Gastroesophageal sphincter (tissue), 4 donors: ENCODE measurements at regions not wholly inside any gene's neighbourhood (a gene's known extent, or its start where the extent isn't known, plus 50 kb on each side); places are given as distances from the start of the nearest gene placed in this dataset.

ENCODE experiments used
- ATAC-seq: fragments of 150-250 bp; one replicate; pipeline ENCODE4 v1.9.1; 2016; ENCODE audit warnings: mild to moderate bottlenecking, moderate library complexity
- H3K27ac ChIP-seq, 4 donors: fragments of 200-600 bp; sonication (generic) in 3 of 4; 1 replicate in 3 of 4; 2 replicates in 1 of 4; pipeline ENCODE4 v1.5.1; 2016 to 2019
- H3K27me3 ChIP-seq: fragments of 200-600 bp; sonication (generic); one replicate; pipeline ENCODE4 v1.5.1; 2019
- H3K36me3 ChIP-seq, 2 donors: fragments of 200-600 bp; sonication (generic); one replicate each; pipeline ENCODE4 v1.5.1; 2019; ENCODE audit warnings: control low read depth in 1 of 2
- H3K4me1 ChIP-seq, 3 donors: fragments of 200-600 bp; sonication (generic); 1 replicate in 2 of 3; 2 replicates in 1 of 3; pipeline ENCODE4 v1.5.1; 2016 to 2019; ENCODE audit warnings: control low read depth in 2 of 3
- H3K4me3 ChIP-seq, 2 donors: fragments of 200-600 bp; sonication (generic); one replicate each; pipeline ENCODE4 v1.5.1; 2019; ENCODE audit warnings: mild to moderate bottlenecking in 1 of 2, moderate library complexity in 1 of 2
- H3K9me3 ChIP-seq, 3 donors: fragments of 200-600 bp; sonication (generic); one replicate each; pipeline ENCODE4 v1.5.1; 2017 to 2019; ENCODE audit warnings: control low read depth in 2 of 3
- CTCF ChIP-seq, 4 experiments: fragments of 200-600 bp in 2 of 4; fragments of 450-650 bp in 2 of 4; sonication (generic) in 1 of 4; IDR thresholded peaks; one replicate each; pipeline ENCODE4 v1.5.1; 2017 to 2019; ENCODE audit warnings: antibody characterized with exemption in 4 of 4, mild to moderate bottlenecking in 2 of 4, moderate library complexity in 2 of 4
- EP300 ChIP-seq: sonication (generic); formaldehyde crosslinking; IDR thresholded peaks from one replicate; pipeline ENCODE4 v1.6.1; 2017; ENCODE audit warnings: antibody characterized with exemption, mild to moderate bottlenecking
- POLR2A ChIP-seq, 2 donors: fragments of 450-650 bp; IDR thresholded peaks; one replicate each; pipeline ENCODE4 v1.6.1; 2017; ENCODE audit warnings: antibody characterized with exemption in 2 of 2, mild to moderate bottlenecking in 2 of 2, moderate library complexity in 1 of 2
- POLR2AphosphoS5 ChIP-seq: sonication (generic); formaldehyde crosslinking; IDR thresholded peaks from one replicate; pipeline ENCODE4 v1.6.1; 2017; ENCODE audit warnings: antibody characterized with exemption
- WGBS, 2 donors: methylation state at CpG; one replicate each; pipeline ENCODE4 v1.1.5; 2018; ENCODE audit warnings: low coverage in 1 of 2; 5-methylcytosine and 5-hydroxymethylcytosine counted together

GRCh38 chr14:76576047-76576741, 185.1 kb upstream of the VASH1 start:
- Histone ChIP-seq H3K27me3 (peaks cover 42% of the 10 kb centered on the region), H3K4me3 (no peak overlapping the region), H3K27ac (no peak overlapping the region), H3K9me3 (peaks cover 0 to 8% (median 0%) of the 10 kb centered on the region in 3 donors), H3K36me3 (no peaks in the 10 kb centered on the region), H3K4me1 (peaks cover 0 to 4% (median 0%) of the 10 kb centered on the region in 3 donors)
- no peak for ATAC-seq
- TF ChIP-seq POLR2AphosphoS5 (no peak), EP300 (no peak), CTCF (IDR thresholded peaks at IDR 0.05) (no peak), POLR2A (IDR thresholded peaks at IDR 0.05) (no peak)
- WGBS, 2 donors = 18 to 87% methylated on average over 3 to 5 of the region's 8 CpGs

GRCh38 chr14:76577090-76577489, 184.2 kb upstream of the VASH1 start:
- H3K4me3 ChIP-seq = no peak overlapping the region
- H3K27me3 ChIP-seq = peaks cover 42% of the 10 kb centered on the region
- TF ChIP-seq POLR2AphosphoS5 (no peak), EP300 (no peak), CTCF (IDR thresholded peaks at IDR 0.05) (no peak), POLR2A (IDR thresholded peaks at IDR 0.05) (no peak)
- peaks cover 0 to 4% (median 0%) of the 10 kb centered on the region in 3 donors for H3K4me1 ChIP-seq
- H3K36me3 ChIP-seq = no peaks in the 10 kb centered on the region
- no peak for ATAC-seq
- H3K27ac ChIP-seq = no peak overlapping the region
- peaks cover 0 to 8% (median 0%) of the 10 kb centered on the region in 3 donors for H3K9me3 ChIP-seq
- WGBS, 2 donors = 92 to 96% methylated on average over 2 of the region's 2 CpGs

- Histone ChIP-seq H3K4me3 (no peak overlapping the region), H3K9me3 (peaks cover 0 to 8% (median 0%) of the 10 kb centered on the region in 3 donors), H3K27ac (no peak overlapping the region), H3K36me3 (no peaks in the 10 kb centered on the region), H3K27me3 (peaks cover 42% of the 10 kb centered on the region), H3K4me1 (peaks cover 0 to 4% (median 0%) of the 10 kb centered on the region in 3 donors)
- TF ChIP-seq POLR2AphosphoS5 (no peak), EP300 (no peak), CTCF (IDR thresholded peaks at IDR 0.05) (no peak), POLR2A (IDR thresholded peaks at IDR 0.05) (no peak)
- no peak for ATAC-seq
- 70 to 100% methylated on average over 1 to 2 of the region's 3 CpGs for WGBS, 2 donors
Observed at GRCh38 chr14:76577837-76578236, 183.4 kb upstream of the VASH1 start.

GRCh38 chr14:76580399-76580798, 180.9 kb upstream of the VASH1 start:
- 70% methylated on average over 2 of the region's 2 CpGs; no CpG with 5 or more reads in 1 of the 2 donors for WGBS, 2 donors
- Histone ChIP-seq H3K4me3 (no peak overlapping the region), H3K36me3 (no peaks in the 10 kb centered on the region), H3K27me3 (peaks cover 25% of the 10 kb centered on the region), H3K9me3 (peaks cover 0 to 8% (median 0%) of the 10 kb centered on the region in 3 donors), H3K27ac (no peak overlapping the region), H3K4me1 (peaks cover 0 to 12% (median 0%) of the 10 kb centered on the region in 3 donors)
- ATAC-seq = no peak
- TF ChIP-seq CTCF (IDR thresholded peaks at IDR 0.05) = no peak
- TF ChIP-seq POLR2A (IDR thresholded peaks at IDR 0.05) = no peak
- TF ChIP-seq POLR2AphosphoS5 = no peak
- no peak for TF ChIP-seq EP300

GRCh38 chr14:76580967-76581366, 180.3 kb upstream of the VASH1 start:
- H3K36me3 ChIP-seq = no peaks in the 10 kb centered on the region
- 60 to 92% methylated on average over 1 of the region's 1 CpG for WGBS, 2 donors
- no peak for ATAC-seq

More at GRCh38 chr14:76580967-76581366, 180.3 kb upstream of the VASH1 start:
- Histone ChIP-seq H3K4me3 (no peak overlapping the region), H3K27me3 (peaks cover 20% of the 10 kb centered on the region), H3K9me3 (peaks cover 0 to 8% (median 0%) of the 10 kb centered on the region in 3 donors), H3K27ac (no peak overlapping the region), H3K4me1 (peaks cover 0 to 12% (median 0%) of the 10 kb centered on the region in 3 donors)
- TF ChIP-seq CTCF (IDR thresholded peaks at IDR 0.05) = no peak
- TF ChIP-seq POLR2A (IDR thresholded peaks at IDR 0.05) = no peak
- TF ChIP-seq POLR2AphosphoS5 = no peak
- no peak for TF ChIP-seq EP300
